Frontal cortex (tissue), 3 donors: ENCODE measurements at regions not wholly inside any gene's neighbourhood (a gene's known extent, or its start where the extent isn't known, plus 50 kb on each side); places are given as distances from the start of the nearest gene placed in this dataset.
"Not testable (repeated sequence)": the region's sequence is repeated elsewhere in the genome, so short reads cannot be mapped to it uniquely, and the experiment has no call there.

Experiments
- DNase-seq, 2 donors: peaks; one replicate each; pipeline ENCODE4 v3.0.0; 2012; ENCODE audit warnings: low spot score in 2 of 2
- FAIRE-seq: peaks from 2 replicates; lab custom pipeline; 2012; peaks lifted over from hg19 to GRCh38; lab: Jason Lieb, UNC
- donor health status: control.
- donor health status: control.
- donor health status: control.

GRCh38 chr15:53074221-53074620 lies 284.1 kb upstream of the ONECUT1 start:
- DNase-seq = no peak
- no peak for FAIRE-seq

- DNase-seq (peak in 1 of 2 donors; percentile 4), FAIRE-seq (no peak)
These were observed 281.9 kb upstream of the ONECUT1 start for GRCh38 chr15:53072077-53072476.

- FAIRE-seq = no peak
- no peak for DNase-seq
These were observed 278.5 kb upstream of the ONECUT1 start for GRCh38 chr15:53068636-53069035.

GRCh38 chr15:53059273-53060043 lies 269.3 kb upstream of the ONECUT1 start:
- FAIRE-seq (no peak), DNase-seq (no peak)

- FAIRE-seq (no peak), DNase-seq (no peak)
These were observed 256.1 kb upstream of the ONECUT1 start for GRCh38 chr15:53046153-53046790.

- DNase-seq = no peak
These were observed 248.5 kb upstream of the ONECUT1 start for GRCh38 chr15:53038655-53038941.

GRCh38 chr15:53037904-53038654 lies 247.9 kb upstream of the ONECUT1 start:
- DNase-seq (no peak), FAIRE-seq (no peak)

More at GRCh38 chr15:53038655-53038941, 248.5 kb upstream of the ONECUT1 start:
- no peak for FAIRE-seq

- DNase-seq (no peak), FAIRE-seq (no peak)
These were observed 246.5 kb upstream of the ONECUT1 start for GRCh38 chr15:53036641-53037040.

GRCh38 chr15:53034767-53035245 lies 244.7 kb upstream of the ONECUT1 start:
- no peak for DNase-seq
- FAIRE-seq = no peak

GRCh38 chr15:53033709-53034108 lies 243.6 kb upstream of the ONECUT1 start:
- DNase-seq = no peak

GRCh38 chr15:53031469-53031868 lies 241.3 kb upstream of the ONECUT1 start:
- DNase-seq = no peak
- FAIRE-seq = no peak

More at GRCh38 chr15:53033709-53034108, 243.6 kb upstream of the ONECUT1 start:
- FAIRE-seq = no peak

GRCh38 chr15:53022788-53023187 lies 232.7 kb upstream of the ONECUT1 start:
- FAIRE-seq (no peak), DNase-seq (no peak)

- DNase-seq (no peak), FAIRE-seq (no peak)
These were observed 223.2 kb upstream of the ONECUT1 start for GRCh38 chr15:53013329-53013728.

GRCh38 chr15:53011779-53012178 lies 221.6 kb upstream of the ONECUT1 start:
- not testable (repeated sequence) for DNase-seq, FAIRE-seq

- DNase-seq = no peak
- no peak for FAIRE-seq
These were observed 219.0 kb upstream of the ONECUT1 start for GRCh38 chr15:53009093-53009492.

GRCh38 chr15:53000409-53000808 lies 210.3 kb upstream of the ONECUT1 start:
- DNase-seq = no peak

GRCh38 chr15:52997123-52997522 lies 207.0 kb upstream of the ONECUT1 start:
- FAIRE-seq = no peak

More at GRCh38 chr15:53000409-53000808, 210.3 kb upstream of the ONECUT1 start:
- no peak for FAIRE-seq

GRCh38 chr15:52994290-52994689 lies 204.2 kb upstream of the ONECUT1 start:
- DNase-seq (no peak), FAIRE-seq (no peak)

More at GRCh38 chr15:52997123-52997522, 207.0 kb upstream of the ONECUT1 start:
- no peak for DNase-seq

- FAIRE-seq (no peak), DNase-seq (no peak)
These were observed 194.4 kb upstream of the ONECUT1 start for GRCh38 chr15:52984507-52984906.

- FAIRE-seq = no peak
- DNase-seq = no peak
These were observed 190.3 kb upstream of the ONECUT1 start for GRCh38 chr15:52980446-52980845.
